ENCODE measurements at regions not wholly inside any gene's neighbourhood (a gene's known extent, or its start where the extent isn't known, plus 50 kb on each side); places are given as distances from the start of the nearest gene placed in this dataset.

DNA sequence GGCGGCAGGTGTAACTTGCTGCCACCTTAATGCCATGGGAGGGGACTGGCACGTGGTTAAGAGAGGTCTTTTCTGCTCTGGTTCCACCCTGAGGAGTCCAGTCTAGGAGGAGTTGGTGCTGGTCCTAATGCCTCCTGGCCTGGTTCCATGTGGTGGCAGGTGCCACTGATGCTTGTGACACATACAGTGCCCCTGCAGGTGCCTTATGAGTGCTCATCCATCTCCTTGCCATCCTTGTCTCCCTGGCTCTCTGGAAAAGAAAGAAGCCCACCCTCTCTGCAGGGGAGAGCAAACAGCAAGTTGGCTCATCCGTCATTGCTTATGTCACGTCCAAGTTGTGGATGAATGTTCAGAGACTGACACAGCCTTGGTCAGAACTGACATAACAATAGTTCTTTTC, 175.8 kb upstream of the DPH6 start:
- DNase-seq, result no peak
- intact Hi-C loops (cut with DNase I), result no loop called here
- peaks cover 0 to 3% (median 0%) of the 10 kb centered on the region in 3 donors for H3K4me1 ChIP-seq
- no peak overlapping the region for H3K27ac ChIP-seq
- 81 to 84% methylated on average over 4 of the region's 4 CpGs for WGBS, 2 donors
- FAIRE-seq, result no peak
- no peaks in the 10 kb centered on the region for H3K27me3 ChIP-seq
- H3K4me3 ChIP-seq, result no peak overlapping the region
- no peaks in the 10 kb centered on the region for H3K9me3 ChIP-seq
- ATAC-seq, result no peak
- TF ChIP-seq, protein P1, sequence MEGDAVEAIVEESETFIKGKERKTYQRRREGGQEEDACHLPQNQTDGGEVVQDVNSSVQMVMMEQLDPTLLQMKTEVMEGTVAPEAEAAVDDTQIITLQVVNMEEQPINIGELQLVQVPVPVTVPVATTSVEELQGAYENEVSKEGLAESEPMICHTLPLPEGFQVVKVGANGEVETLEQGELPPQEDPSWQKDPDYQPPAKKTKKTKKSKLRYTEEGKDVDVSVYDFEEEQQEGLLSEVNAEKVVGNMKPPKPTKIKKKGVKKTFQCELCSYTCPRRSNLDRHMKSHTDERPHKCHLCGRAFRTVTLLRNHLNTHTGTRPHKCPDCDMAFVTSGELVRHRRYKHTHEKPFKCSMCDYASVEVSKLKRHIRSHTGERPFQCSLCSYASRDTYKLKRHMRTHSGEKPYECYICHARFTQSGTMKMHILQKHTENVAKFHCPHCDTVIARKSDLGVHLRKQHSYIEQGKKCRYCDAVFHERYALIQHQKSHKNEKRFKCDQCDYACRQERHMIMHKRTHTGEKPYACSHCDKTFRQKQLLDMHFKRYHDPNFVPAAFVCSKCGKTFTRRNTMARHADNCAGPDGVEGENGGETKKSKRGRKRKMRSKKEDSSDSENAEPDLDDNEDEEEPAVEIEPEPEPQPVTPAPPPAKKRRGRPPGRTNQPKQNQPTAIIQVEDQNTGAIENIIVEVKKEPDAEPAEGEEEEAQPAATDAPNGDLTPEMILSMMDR (IDR thresholded peaks at IDR 0.05), result no peak
- H3K36me3 ChIP-seq, result no peaks in the 10 kb centered on the region

DNA sequence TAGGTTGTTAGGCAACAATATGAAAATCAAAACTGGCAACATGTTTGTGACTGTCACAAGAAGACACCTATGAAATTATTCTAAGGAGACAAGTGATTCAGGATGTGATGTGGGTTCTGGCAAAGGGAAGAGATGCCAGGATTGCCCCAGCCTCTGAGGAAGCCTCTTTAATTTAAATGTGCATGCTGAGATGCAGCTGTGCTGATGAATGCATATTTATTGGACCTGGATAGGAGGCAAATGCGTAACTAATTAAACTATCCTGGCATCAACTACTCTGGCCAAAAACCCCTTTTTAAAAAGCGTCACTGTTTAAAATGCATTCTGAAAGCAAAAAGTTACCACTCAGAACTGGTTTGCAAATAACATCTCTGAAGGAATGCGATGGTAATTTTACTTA, 176.5 kb upstream of the DPH6 start:
- WGBS, 2 donors, result 73 to 82% methylated on average over 3 of the region's 3 CpGs
- H3K9me3 ChIP-seq, result no peaks in the 10 kb centered on the region
- FAIRE-seq (no peak), DNase-seq (no peak), ATAC-seq (no peak)
- no peaks in the 10 kb centered on the region for H3K27me3 ChIP-seq
- H3K4me3 ChIP-seq, result no peak overlapping the region
- intact Hi-C loops (cut with DNase I), result no loop called here
- H3K36me3 ChIP-seq, result no peaks in the 10 kb centered on the region
- H3K4me1 ChIP-seq, result peaks cover 0 to 3% (median 0%) of the 10 kb centered on the region in 3 donors
- H3K27ac ChIP-seq, result no peak overlapping the region
- TF ChIP-seq, protein P1 (IDR thresholded peaks at IDR 0.05), result no peak

DNA sequence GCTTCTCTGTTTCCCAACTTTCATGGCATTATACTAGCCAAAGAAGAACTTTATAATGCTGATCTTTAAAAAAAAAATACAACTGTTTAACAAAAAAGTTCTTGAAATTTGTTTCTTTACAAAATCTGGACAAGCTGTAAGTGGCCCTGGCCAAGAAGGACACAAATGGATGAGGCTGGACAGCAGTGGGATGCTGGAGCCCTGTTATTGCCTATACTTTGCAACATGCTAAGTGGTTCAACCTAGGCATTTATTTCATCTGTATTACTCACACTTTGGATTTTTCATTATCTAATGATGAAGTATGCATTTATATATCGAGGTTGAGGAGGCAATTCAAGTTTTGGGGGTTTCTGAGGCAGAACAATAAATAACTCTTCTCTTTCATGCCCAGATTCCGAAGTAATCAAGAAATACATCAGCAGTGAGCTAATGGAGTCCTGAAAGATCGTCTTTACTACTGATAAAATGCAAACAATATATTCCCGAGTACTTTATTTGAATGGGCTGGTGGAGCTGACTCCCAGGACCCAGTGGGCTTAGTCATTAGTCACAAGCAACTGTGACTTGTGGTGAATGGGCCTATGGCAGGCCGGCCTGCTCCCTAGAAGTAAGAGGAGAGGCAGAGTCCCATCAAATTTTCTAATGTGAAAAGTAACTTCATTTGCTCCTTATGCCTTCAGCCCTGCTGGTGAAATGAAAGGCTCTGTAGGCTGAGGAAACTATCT, 177.3 kb upstream of the DPH6 start:
- ATAC-seq (no peak), FAIRE-seq (no peak), DNase-seq (no peak)
- intact Hi-C loops (cut with DNase I), result no loop called here
- Histone ChIP-seq H3K27ac (no peak overlapping the region), H3K4me1 (peaks cover 0 to 3% (median 0%) of the 10 kb centered on the region in 3 donors), H3K4me3 (no peak overlapping the region), H3K27me3 (no peaks in the 10 kb centered on the region), H3K36me3 (no peaks in the 10 kb centered on the region), H3K9me3 (no peaks in the 10 kb centered on the region)
- WGBS, 2 donors, result 58 to 64% methylated on average over 5 of the region's 5 CpGs
- TF ChIP-seq, protein P1 (IDR thresholded peaks at IDR 0.05), result no peak

DNA sequence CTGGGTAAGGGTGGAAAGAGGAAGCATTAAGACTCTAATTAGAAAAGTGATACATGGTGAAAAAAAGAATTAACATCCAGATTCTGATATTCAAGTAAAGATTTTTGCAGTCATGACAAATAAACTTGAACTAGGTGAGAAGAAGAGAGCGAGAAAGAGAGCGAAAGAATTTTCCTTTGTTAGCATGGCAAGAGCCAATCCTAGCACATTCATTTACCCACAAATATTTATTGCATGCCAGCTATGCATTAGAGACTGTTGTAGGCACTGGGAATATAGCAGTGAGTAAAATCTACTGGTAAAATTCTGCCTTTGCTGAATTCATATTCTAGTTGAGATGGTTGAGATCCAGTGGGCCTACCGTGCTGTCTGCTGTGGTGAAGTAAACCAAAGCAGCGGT, 177.9 kb upstream of the DPH6 start:
- no peak for ATAC-seq
- WGBS, 2 donors, result 97 to 98% methylated on average over 4 of the region's 4 CpGs
- Histone ChIP-seq H3K36me3 (no peaks in the 10 kb centered on the region), H3K4me1 (peaks cover 0 to 4% (median 3%) of the 10 kb centered on the region in 3 donors), H3K27me3 (no peaks in the 10 kb centered on the region), H3K4me3 (no peak overlapping the region), H3K27ac (no peak overlapping the region), H3K9me3 (no peaks in the 10 kb centered on the region)
- FAIRE-seq, result no peak
- TF ChIP-seq, protein P1 (IDR thresholded peaks at IDR 0.05), result no peak
- DNase-seq, result no peak
- intact Hi-C loops (cut with DNase I), result no loop called here

DNA sequence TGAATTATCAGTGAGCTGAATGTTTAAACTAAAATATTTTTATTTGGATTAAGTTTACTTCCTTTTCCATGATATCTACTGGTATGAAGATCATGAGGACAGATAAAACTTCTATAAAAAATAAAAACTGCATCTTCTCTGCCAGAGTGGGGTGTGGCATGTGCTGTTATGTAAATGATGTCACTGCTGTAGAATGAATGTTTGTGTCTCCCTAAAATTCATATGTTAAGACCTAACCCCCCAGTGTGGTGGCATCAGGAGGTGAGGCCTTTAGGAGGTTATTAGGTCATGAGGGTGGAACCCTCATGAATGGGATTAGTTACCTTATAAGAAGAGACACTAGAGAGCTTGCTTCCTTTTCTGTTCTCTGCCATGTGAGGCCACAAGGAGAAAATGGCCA, 178.7 kb upstream of the DPH6 start:
- no peak for ATAC-seq
- Histone ChIP-seq H3K4me1 (peaks cover 0 to 4% (median 2%) of the 10 kb centered on the region in 3 donors), H3K27ac (no peak overlapping the region), H3K9me3 (no peaks in the 10 kb centered on the region), H3K36me3 (no peaks in the 10 kb centered on the region), H3K4me3 (no peak overlapping the region), H3K27me3 (no peaks in the 10 kb centered on the region)
- TF ChIP-seq, protein P1 (IDR thresholded peaks at IDR 0.05), result no peak
- intact Hi-C loops (cut with DNase I), result no loop called here
- no peak for FAIRE-seq
- DNase-seq, result no peak

Data from pancreas (tissue), 10 donors.